WTC11 (cell line): ENCODE measurements at regions not wholly inside any gene's neighbourhood (a gene's known extent, or its start where the extent isn't known, plus 50 kb on each side); places are given as distances from the start of the nearest gene placed in this dataset.
A peak's percentile ranks its signal among the peaks of the same experiment; 100 is the strongest.

Source experiments
- ATAC-seq: fragments of 200-7000 bp; cut with Tn5 transposase; 2 replicates; pipeline ENCODE4 v1.10.0; 2021; ENCODE audit warnings: mild to moderate bottlenecking, moderate library complexity
- CTCF ChIA-PET: fragments of 300-600 bp; sonication (Branson Sonifier 250); formaldehyde crosslinking; loops from one replicate; lab custom pipeline; 2021; ENCODE audit warnings: antibody characterized with exemption; lab: Charles Lee
- POLR2A ChIA-PET: fragments of 350-600 bp; sonication (Branson Sonifier 250); formaldehyde crosslinking; loops from one replicate; lab custom pipeline; 2021; ENCODE audit warnings: antibody characterized with exemption; lab: Charles Lee
- DNase-seq: peaks from one replicate; pipeline ENCODE4 v3.0.0; 2021; ENCODE audit warnings: low spot score
- H3K27ac Mint-ChIP-seq: 2 replicates; pipeline ENCODE4 v1.8.0; 2021; ENCODE audit warnings: mixed read lengths
- H3K27me3 Mint-ChIP-seq: 2 replicates; pipeline ENCODE4 v1.8.0; 2021; ENCODE audit warnings: low read depth, mild to moderate bottlenecking, moderate library complexity, mixed read lengths
- H3K36me3 Mint-ChIP-seq: 2 replicates; pipeline ENCODE4 v1.8.0; 2021; ENCODE audit warnings: mixed read lengths
- H3K4me1 Mint-ChIP-seq: 2 replicates; pipeline ENCODE4 v1.8.0; 2022; ENCODE audit warnings: mixed read lengths
- H3K4me3 Mint-ChIP-seq: 2 replicates; pipeline ENCODE4 v1.8.0; 2021; ENCODE audit warnings: mild to moderate bottlenecking, moderate library complexity, mixed read lengths
- H3K9me3 Mint-ChIP-seq: 2 replicates; pipeline ENCODE4 v1.8.0; 2021; ENCODE audit warnings: mixed read lengths
- AFF4 ChIP-seq: sonication (generic); formaldehyde crosslinking; IDR thresholded peaks from 2 replicates; pipeline ENCODE4 v1.8.1; 2023; ENCODE audit warnings: mild to moderate bottlenecking, missing genetic modification reagents, borderline replicate concordance
- ATF1 ChIP-seq: sonication (generic); formaldehyde crosslinking; IDR thresholded peaks from 2 replicates; pipeline ENCODE4 v1.8.1; 2023; ENCODE audit warnings: mild to moderate bottlenecking, moderate library complexity, missing genetic modification reagents
- CREB1 ChIP-seq: sonication (generic); formaldehyde crosslinking; IDR thresholded peaks from 2 replicates; pipeline ENCODE4 v1.8.0; 2023; ENCODE audit warnings: mild to moderate bottlenecking, missing genetic modification reagents
- CTCF ChIP-seq: fragments of 200-600 bp; IDR thresholded peaks from 2 replicates; pipeline ENCODE4 v1.8.0; 2022; ENCODE audit warnings: antibody characterized with exemption
- E2F4 ChIP-seq: sonication (generic); formaldehyde crosslinking; IDR thresholded peaks from 2 replicates; pipeline ENCODE4 v1.8.1; 2022; ENCODE audit warnings: low read depth, mild to moderate bottlenecking, moderate library complexity, missing genetic modification reagents, borderline replicate concordance
- E2F5 ChIP-seq: sonication (generic); formaldehyde crosslinking; IDR thresholded peaks from 2 replicates; pipeline ENCODE4 v1.8.1; 2022; ENCODE audit warnings: mild to moderate bottlenecking, moderate library complexity, missing genetic modification reagents
- ELF4 ChIP-seq: sonication (generic); formaldehyde crosslinking; IDR thresholded peaks from 2 replicates; pipeline ENCODE4 v1.8.1; 2022; ENCODE audit warnings: low read depth, mild to moderate bottlenecking, moderate library complexity, missing genetic modification reagents
- FOXJ3 ChIP-seq: sonication (generic); formaldehyde crosslinking; IDR thresholded peaks from 2 replicates; pipeline ENCODE4 v1.9.0; 2021; ENCODE audit warnings: missing genetic modification reagents, mild to moderate bottlenecking, borderline replicate concordance
- FOXK1 ChIP-seq: sonication (generic); formaldehyde crosslinking; IDR thresholded peaks from 2 replicates; pipeline ENCODE4 v1.8.0; 2022; ENCODE audit warnings: mild to moderate bottlenecking, moderate library complexity, missing genetic modification reagents
- HMGXB4 ChIP-seq: sonication (generic); formaldehyde crosslinking; IDR thresholded peaks from 2 replicates; pipeline ENCODE4 v1.8.1; 2023; ENCODE audit warnings: mild to moderate bottlenecking, moderate library complexity, missing genetic modification reagents
- KAT7 ChIP-seq: sonication (generic); formaldehyde crosslinking; IDR thresholded peaks from 2 replicates; pipeline ENCODE4 v1.8.1; 2023; ENCODE audit warnings: missing genetic modification reagents, mild to moderate bottlenecking, borderline replicate concordance
- MAX ChIP-seq: sonication (generic); formaldehyde crosslinking; IDR thresholded peaks from 2 replicates; pipeline ENCODE4 v1.8.0; 2022; ENCODE audit warnings: mild to moderate bottlenecking, missing genetic modification reagents
- NFATC4 ChIP-seq: fragments of 250-450 bp; sonication (Bioruptor Pico); IDR thresholded peaks from 2 replicates; pipeline ENCODE4 v1.9.0; 2021; ENCODE audit warnings: mild to moderate bottlenecking
- NR1H2 ChIP-seq: sonication (generic); formaldehyde crosslinking; IDR thresholded peaks from 2 replicates; pipeline ENCODE4 v1.9.0; 2021; ENCODE audit warnings: mild to moderate bottlenecking, moderate library complexity, missing genetic modification reagents
- NR3C1 ChIP-seq: sonication (generic); formaldehyde crosslinking; conservative IDR thresholded peaks from 2 replicates; pipeline ENCODE4 v1.8.1; 2023; ENCODE audit warnings: low read depth, mild to moderate bottlenecking, missing genetic modification reagents
- OVOL2 ChIP-seq: fragments of 250-450 bp; sonication (Bioruptor Pico); IDR thresholded peaks from 2 replicates; pipeline ENCODE4 v1.9.0; 2021; ENCODE audit warnings: mild to moderate bottlenecking, borderline replicate concordance
- RELA ChIP-seq: sonication (generic); formaldehyde crosslinking; IDR thresholded peaks from 2 replicates; pipeline ENCODE4 v1.8.1; 2022; ENCODE audit warnings: missing genetic modification reagents, mild to moderate bottlenecking, borderline replicate concordance
- SP1 ChIP-seq: sonication (generic); formaldehyde crosslinking; conservative IDR thresholded peaks from 2 replicates; pipeline ENCODE4 v1.8.1; 2022; ENCODE audit warnings: missing genetic modification reagents
- TEAD4 ChIP-seq: sonication (generic); formaldehyde crosslinking; IDR thresholded peaks from 2 replicates; pipeline ENCODE4 v1.8.0; 2022; ENCODE audit warnings: mild to moderate bottlenecking, missing genetic modification reagents
- ZNF121 ChIP-seq: sonication (generic); formaldehyde crosslinking; IDR thresholded peaks from 2 replicates; pipeline ENCODE4 v1.8.0; 2023; ENCODE audit warnings: missing genetic modification reagents
- ZNF532 ChIP-seq: fragments of 250-450 bp; sonication (Bioruptor Pico); IDR thresholded peaks from 2 replicates; pipeline ENCODE4 v1.9.0; 2021; ENCODE audit warnings: mild to moderate bottlenecking, borderline replicate concordance

GRCh38 chr3:64460877-64461276 lies 226.9 kb downstream of the ADAMTS9 start (continued):
- TF ChIP-seq AFF4 (CRISPR knock-in tag) (no peak), TEAD4 (CRISPR knock-in tag) (no peak), OVOL2 (CRISPR knock-in tag) (no peak), ELF4 (CRISPR knock-in tag) (no peak), E2F5 (CRISPR knock-in tag) (no peak), SP1 (CRISPR knock-in tag) (no peak), CREB1 (CRISPR knock-in tag) (no peak), NR3C1 (no peak), MAX (CRISPR knock-in tag) (no peak), ZNF121 (no peak), FOXJ3 (CRISPR knock-in tag) (no peak), HMGXB4 (CRISPR knock-in tag) (no peak), E2F4 (CRISPR knock-in tag) (no peak), ATF1 (no peak), CTCF (no peak)

GRCh38 chr3:64460141-64460730 lies 227.6 kb downstream of the ADAMTS9 start:
- no peaks in the 10 kb centered on the region for H3K27me3 Mint-ChIP-seq
- no peak for DNase-seq
- no peak overlapping the region for H3K4me3 Mint-ChIP-seq
- TF ChIP-seq HMGXB4 (CRISPR knock-in tag) (no peak), FOXK1 (CRISPR knock-in tag) (no peak), NR1H2 (CRISPR knock-in tag) (no peak), ATF1 (no peak), RELA (CRISPR knock-in tag) (no peak), KAT7 (CRISPR knock-in tag) (no peak), NFATC4 (CRISPR knock-in tag) (no peak), ZNF532 (CRISPR knock-in tag) (no peak)
- H3K9me3 Mint-ChIP-seq: no peaks in the 10 kb centered on the region
- H3K4me1 Mint-ChIP-seq: peaks cover 33% of the 10 kb centered on the region
- ATAC-seq: no peak
- ChIA-PET CTCF (interaction anchor here (1.6 kb wide), 1 partner anchor 9 kb away, joined by 3 read pairs; no protein-coding TSS in a partner anchor), POLR2A (no interaction called here)
- 0 out of 2 replicates have a peak overlapping the region, but pooled peaks have one; percentile 29 for H3K27ac Mint-ChIP-seq
- H3K36me3 Mint-ChIP-seq: no peaks in the 10 kb centered on the region
